Dedifferentiated amniotic fluid mesenchymal stem cell (primary cell): ENCODE measurements at regions not wholly inside any gene's neighbourhood (a gene's known extent, or its start where the extent isn't known, plus 50 kb on each side); places are given as distances from the start of the nearest gene placed in this dataset.

Source experiments
- DNase-seq: peaks from one replicate; pipeline ENCODE4 v3.0.0-alpha.2; 2016; ENCODE audit errors: extremely low spot score

DNA sequence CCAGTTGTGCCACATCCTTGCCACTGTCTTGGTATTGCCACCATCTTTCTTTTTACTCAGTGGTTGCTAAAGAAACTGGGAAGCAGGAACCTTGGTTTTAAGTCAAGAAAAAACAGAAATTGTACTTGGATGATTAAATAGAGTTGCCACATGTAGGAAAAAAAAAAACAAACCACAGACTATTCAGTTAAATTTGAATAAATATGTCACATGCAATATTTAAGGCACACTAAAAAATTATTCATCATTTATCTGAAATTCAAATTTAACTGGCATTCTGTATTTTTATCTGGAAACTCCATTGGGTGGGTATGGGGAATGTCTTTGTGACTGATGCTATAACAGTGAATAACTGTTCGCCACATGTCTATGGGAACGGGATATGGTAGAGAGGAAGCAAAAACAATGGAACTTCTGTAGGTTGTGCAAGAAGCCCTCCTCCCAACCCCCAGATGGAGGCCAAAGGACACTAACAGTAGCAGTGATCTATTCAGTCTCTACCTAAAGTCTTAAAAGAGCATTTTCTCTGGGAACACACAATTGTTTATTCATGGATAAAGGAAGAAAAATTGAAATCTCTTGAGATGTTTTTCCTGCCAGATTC is 57.0 kb upstream of the PLAC8 start:
- no peak for DNase-seq

DNA sequence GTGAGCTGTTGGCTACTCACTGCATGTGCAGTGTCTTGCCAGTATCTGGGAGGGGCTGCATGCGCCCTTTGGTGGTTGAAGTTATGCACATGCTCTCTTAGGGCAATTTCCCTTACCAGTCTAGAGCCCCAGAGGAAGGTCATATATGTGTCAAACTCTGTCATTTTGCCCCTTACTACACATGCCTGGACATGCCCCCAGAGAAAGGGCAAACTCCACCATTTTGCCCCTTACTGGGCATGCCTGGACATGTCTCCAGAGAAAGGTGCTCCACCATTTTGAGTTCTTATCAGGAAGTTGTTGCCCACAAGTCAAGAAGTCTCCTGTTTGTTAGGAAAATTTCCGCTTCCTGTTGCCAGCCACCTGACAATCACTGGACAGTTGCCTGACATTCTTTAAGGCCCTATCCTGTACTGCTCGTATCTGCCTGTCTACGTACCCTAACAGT is 56.4 kb upstream of the PLAC8 start:
- DNase-seq, result no peak
